Sigmoid colon (tissue), 6 donors: ENCODE measurements at regions not wholly inside any gene's neighbourhood (a gene's known extent, or its start where the extent isn't known, plus 50 kb on each side); places are given as distances from the start of the nearest gene placed in this dataset.

ENCODE experiments used
- DNase-seq: peaks from one replicate; pipeline ENCODE4 v3.0.0-alpha.2; 2019
- H3K27ac ChIP-seq, 4 donors: fragments of 200-600 bp; sonication (generic); one replicate each; pipeline ENCODE4 v1.5.1; 2016 to 2019; ENCODE audit warnings: mild to moderate bottlenecking in 1 of 4
- H3K27me3 ChIP-seq, 3 donors: fragments of 200-600 bp; sonication (generic); one replicate each; pipeline ENCODE4 v1.5.1; 2019; ENCODE audit warnings: mild to moderate bottlenecking in 1 of 3
- H3K36me3 ChIP-seq, 4 donors: fragments of 200-600 bp; sonication (generic); one replicate each; pipeline ENCODE4 v1.5.1; 2016 to 2019
- H3K4me1 ChIP-seq, 4 donors: fragments of 200-600 bp; sonication (generic); one replicate each; pipeline ENCODE4 v1.5.1; 2017 to 2019
- H3K4me3 ChIP-seq, 4 donors: fragments of 200-600 bp; sonication (generic); one replicate each; pipeline ENCODE4 v1.5.1; 2017 to 2019; ENCODE audit warnings: mild to moderate bottlenecking in 2 of 4, moderate library complexity in 1 of 4
- H3K9me3 ChIP-seq, 4 donors: fragments of 200-600 bp in 3 of 4; sonication (generic) in 3 of 4; one replicate each; pipeline versions ENCODE4 v1.5.1 to v1.6.1; 2013 to 2019
- CTCF ChIP-seq, 4 experiments: fragments of 450-650 bp in 3 of 4; fragments of 200-600 bp in 1 of 4; IDR thresholded peaks; one replicate each; pipeline ENCODE4 v1.5.1; 2016 to 2019; ENCODE audit warnings: antibody characterized with exemption in 4 of 4, mild to moderate bottlenecking in 3 of 4, moderate library complexity in 2 of 4
- EP300 ChIP-seq, 4 donors: sonication (generic); formaldehyde crosslinking; IDR thresholded peaks; one replicate each; pipeline ENCODE4 v1.6.1; 2017; ENCODE audit warnings: antibody characterized with exemption in 4 of 4
- POLR2A ChIP-seq, 2 donors: fragments of 450-650 bp; IDR thresholded peaks; one replicate each; pipeline ENCODE4 v1.6.1; 2016; ENCODE audit warnings: antibody characterized with exemption in 2 of 2, mild to moderate bottlenecking in 2 of 2, moderate library complexity in 2 of 2
- POLR2AphosphoS5 ChIP-seq, 4 donors: sonication (generic); formaldehyde crosslinking; IDR thresholded peaks; one replicate each; pipeline ENCODE4 v1.6.1; 2017; ENCODE audit warnings: antibody characterized with exemption in 4 of 4
- whole genome bisulfite sequencing, 2 donors: extraction: QIAGEN DNeasy Blood & Tissue Kit; methylation state at CpG; one replicate each; pipeline ENCODE4 v1.1.7; 2013; 5-methylcytosine and 5-hydroxymethylcytosine counted together
- intact Hi-C: fragments of 100-400 bp; cut with DNase I; formaldehyde crosslinking; loops from one replicate; pipeline ENCODE4 v1.15.1; 2023
- donor health status: healthy with polysubstance abuse.
- donor health status: healthy.

- Histone ChIP-seq H3K27me3 (peaks cover 0 to 7% (median 0%) of the 10 kb centered on the region in 3 donors), H3K36me3 (no peaks in the 10 kb centered on the region), H3K9me3 (no peaks in the 10 kb centered on the region), H3K4me1 (no peaks in the 10 kb centered on the region), H3K4me3 (no peak overlapping the region), H3K27ac (no peak overlapping the region)
- WGBS, 2 donors = 68 to 81% methylated on average over 6 of the region's 6 CpGs
- no peak for DNase-seq
- intact Hi-C loops = no loop called here
- no peak for TF ChIP-seq CTCF (IDR thresholded peaks at IDR 0.05)
- no peak for TF ChIP-seq POLR2AphosphoS5 (IDR thresholded peaks at IDR 0.05)
- no peak for TF ChIP-seq POLR2A (IDR thresholded peaks at IDR 0.05)
- TF ChIP-seq EP300 (IDR thresholded peaks at IDR 0.05) = no peak
Observed at GRCh38 chr13:108102771-108103170, 112.6 kb downstream of the LIG4 start.

GRCh38 chr13:108096301-108096915, 118.9 kb downstream of the LIG4 start:
- no peaks in the 10 kb centered on the region for H3K9me3 ChIP-seq
- H3K4me1 ChIP-seq = no peaks in the 10 kb centered on the region
- intact Hi-C loops = no loop called here
- TF ChIP-seq POLR2AphosphoS5 (IDR thresholded peaks at IDR 0.05) (no peak), POLR2A (IDR thresholded peaks at IDR 0.05) (no peak), CTCF (IDR thresholded peaks at IDR 0.05) (no peak), EP300 (IDR thresholded peaks at IDR 0.05) (no peak)
- DNase-seq = no peak
- WGBS, 2 donors = 50 to 66% methylated on average over 5 of the region's 5 CpGs
- H3K27me3 ChIP-seq = no peaks in the 10 kb centered on the region
- H3K27ac ChIP-seq = no peak overlapping the region
- H3K4me3 ChIP-seq = no peak overlapping the region
- H3K36me3 ChIP-seq = no peaks in the 10 kb centered on the region

- H3K27me3 ChIP-seq = no peaks in the 10 kb centered on the region
- WGBS, 2 donors = 62 to 82% methylated on average over 2 of the region's 2 CpGs
- no peak overlapping the region for H3K4me3 ChIP-seq
- no peak for TF ChIP-seq CTCF (IDR thresholded peaks at IDR 0.05)
- TF ChIP-seq POLR2A (IDR thresholded peaks at IDR 0.05) = no peak
- TF ChIP-seq POLR2AphosphoS5 (IDR thresholded peaks at IDR 0.05) = no peak
- no peak for TF ChIP-seq EP300 (IDR thresholded peaks at IDR 0.05)
- H3K9me3 ChIP-seq = no peaks in the 10 kb centered on the region
- H3K27ac ChIP-seq = no peak overlapping the region
- no peaks in the 10 kb centered on the region for H3K4me1 ChIP-seq
- intact Hi-C loops = no loop called here
- H3K36me3 ChIP-seq = no peaks in the 10 kb centered on the region
- no peak for DNase-seq
Observed at GRCh38 chr13:108095036-108095435, 120.3 kb downstream of the LIG4 start.

GRCh38 chr13:108093616-108094015, 121.7 kb downstream of the LIG4 start:
- 23 to 48% methylated on average over 1 of the region's 1 CpG for WGBS, 2 donors

More at GRCh38 chr13:108093616-108094015, 121.7 kb downstream of the LIG4 start:
- Histone ChIP-seq H3K9me3 (no peaks in the 10 kb centered on the region), H3K27ac (no peak overlapping the region), H3K4me1 (no peaks in the 10 kb centered on the region), H3K27me3 (no peaks in the 10 kb centered on the region), H3K4me3 (no peak overlapping the region), H3K36me3 (no peaks in the 10 kb centered on the region)
- no peak for TF ChIP-seq POLR2AphosphoS5 (IDR thresholded peaks at IDR 0.05)
- no peak for TF ChIP-seq EP300 (IDR thresholded peaks at IDR 0.05)
- TF ChIP-seq POLR2A (IDR thresholded peaks at IDR 0.05) = no peak
- TF ChIP-seq CTCF (IDR thresholded peaks at IDR 0.05) = no peak
- intact Hi-C loops = no loop called here
- no peak for DNase-seq
